ENCODE measurements at regions not wholly inside any gene's neighbourhood (a gene's known extent, or its start where the extent isn't known, plus 50 kb on each side); places are given as distances from the start of the nearest gene placed in this dataset.

GRCh38 chr13:50714891-50715290 lies 128.6 kb downstream of the DLEU7 start:
- intact Hi-C loops (cut with DNase I) = no loop called here
- H3K27me3 ChIP-seq = no peaks in the 10 kb centered on the region
- no peak overlapping the region for H3K9ac ChIP-seq (ENCODE audit: low read depth in 2 of 2, low read length in 2 of 2)
- no peaks in the 10 kb centered on the region for H3K9me3 ChIP-seq
- H3K4me1 ChIP-seq = no peaks in the 10 kb centered on the region
- no peak for DNase-seq
- H3K27ac ChIP-seq = no peak overlapping the region
- no peaks in the 10 kb centered on the region for H3K36me3 ChIP-seq
- no peak for TF ChIP-seq CTCF (IDR thresholded peaks at IDR 0.05)
- H3K4me3 ChIP-seq = no peak overlapping the region

- H3K4me3 ChIP-seq = no peak overlapping the region
- H3K9ac ChIP-seq (ENCODE audit: low read depth in 2 of 2, low read length in 2 of 2) = no peak overlapping the region
- no peaks in the 10 kb centered on the region for H3K9me3 ChIP-seq
- no peaks in the 10 kb centered on the region for H3K27me3 ChIP-seq
- no peaks in the 10 kb centered on the region for H3K4me1 ChIP-seq
- no peak overlapping the region for H3K27ac ChIP-seq
- TF ChIP-seq CTCF (IDR thresholded peaks at IDR 0.05) = no peak
- no peaks in the 10 kb centered on the region for H3K36me3 ChIP-seq
- DNase-seq = peak; percentile 23
- intact Hi-C loops (cut with DNase I) = no loop called here
Observed at GRCh38 chr13:50715402-50716146, 127.9 kb downstream of the DLEU7 start.

- intact Hi-C loops (cut with DNase I) = no loop called here
- no peak for DNase-seq
Observed at GRCh38 chr13:50720861-50721671, 122.4 kb downstream of the DLEU7 start.

GRCh38 chr13:50721672-50721992 lies 121.9 kb downstream of the DLEU7 start:
- DNase-seq = no peak
- intact Hi-C loops (cut with DNase I) = no loop called here
- Histone ChIP-seq H3K27ac (no peak overlapping the region), H3K36me3 (no peaks in the 10 kb centered on the region), H3K4me1 (no peaks in the 10 kb centered on the region), H3K4me3 (no peak overlapping the region), H3K9ac (ENCODE audit: low read depth in 2 of 2, low read length in 2 of 2) (no peak overlapping the region), H3K9me3 (no peaks in the 10 kb centered on the region), H3K27me3 (no peaks in the 10 kb centered on the region)
- no peak for TF ChIP-seq CTCF (IDR thresholded peaks at IDR 0.05)

More at GRCh38 chr13:50720861-50721671, 122.4 kb downstream of the DLEU7 start:
- H3K36me3 ChIP-seq = no peaks in the 10 kb centered on the region
- no peaks in the 10 kb centered on the region for H3K27me3 ChIP-seq
- no peak for TF ChIP-seq CTCF (IDR thresholded peaks at IDR 0.05)
- no peaks in the 10 kb centered on the region for H3K9me3 ChIP-seq
- no peak overlapping the region for H3K9ac ChIP-seq (ENCODE audit: low read depth in 2 of 2, low read length in 2 of 2)
- no peak overlapping the region for H3K4me3 ChIP-seq
- H3K4me1 ChIP-seq = no peaks in the 10 kb centered on the region
- no peak overlapping the region for H3K27ac ChIP-seq

- TF ChIP-seq CTCF (IDR thresholded peaks at IDR 0.05) = no peak
- no peak overlapping the region for H3K4me3 ChIP-seq
- no peaks in the 10 kb centered on the region for H3K4me1 ChIP-seq
- no peak overlapping the region for H3K9ac ChIP-seq (ENCODE audit: low read depth in 2 of 2, low read length in 2 of 2)
- H3K27ac ChIP-seq = no peak overlapping the region
- no peak for DNase-seq
- intact Hi-C loops (cut with DNase I) = no loop called here
- H3K36me3 ChIP-seq = no peaks in the 10 kb centered on the region
- H3K9me3 ChIP-seq = no peaks in the 10 kb centered on the region
- no peaks in the 10 kb centered on the region for H3K27me3 ChIP-seq
Observed at GRCh38 chr13:50722440-50723125, 120.9 kb downstream of the DLEU7 start.

Measured in colonic mucosa (tissue), 4 donors.